HG03460 (cell line): ENCODE measurements at regions not wholly inside any gene's neighbourhood (a gene's known extent, or its start where the extent isn't known, plus 50 kb on each side); places are given as distances from the start of the nearest gene placed in this dataset.
"Not testable (repeated sequence)": the region's sequence is repeated elsewhere in the genome, so short reads cannot be mapped to it uniquely, and the experiment has no call there.

Experiments
- ATAC-seq: cut with Tn5 transposase; IDR thresholded peaks from one replicate; pipeline ENCODE4 v1.9.1; 2021; ENCODE audit not compliant: unreplicated experiment

DNA sequence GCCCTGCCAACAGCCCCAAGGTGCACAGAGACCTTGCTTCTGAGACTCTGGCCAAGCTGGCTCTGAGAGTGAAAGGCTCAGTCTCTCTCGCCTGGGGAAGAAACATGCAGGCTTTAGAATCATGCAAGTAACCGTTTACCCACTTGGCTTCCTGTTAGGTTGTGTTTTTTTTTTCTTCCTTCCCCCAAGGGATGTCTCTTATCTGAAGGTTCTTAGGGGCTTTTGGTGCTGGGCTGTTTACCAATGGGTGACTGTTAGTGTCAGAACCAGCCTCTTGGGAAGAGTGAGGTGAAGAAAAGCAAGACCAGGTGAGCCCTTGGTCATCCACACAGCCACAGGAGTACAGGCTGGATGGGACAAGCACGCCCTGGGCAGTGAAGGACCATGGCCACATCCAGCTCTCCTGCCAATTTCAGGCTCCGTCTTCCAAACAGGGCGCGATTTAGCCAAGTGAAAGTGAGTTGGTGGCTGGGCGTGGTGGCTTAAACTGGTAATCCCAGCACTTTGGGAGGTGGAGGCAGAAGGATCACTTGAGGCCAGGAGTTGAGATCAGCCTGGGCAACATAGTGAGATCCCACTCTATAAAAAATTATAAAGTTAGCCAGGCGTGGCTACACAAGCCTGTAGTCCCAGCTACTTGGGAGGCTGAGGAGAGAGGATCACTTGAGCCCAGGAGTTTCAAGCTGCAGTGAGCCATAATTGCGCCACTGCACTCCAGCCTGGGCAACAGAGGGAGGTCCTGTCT is 76.3 kb upstream of the CUX1 start:
- ATAC-seq, result peak; percentile 61

DNA sequence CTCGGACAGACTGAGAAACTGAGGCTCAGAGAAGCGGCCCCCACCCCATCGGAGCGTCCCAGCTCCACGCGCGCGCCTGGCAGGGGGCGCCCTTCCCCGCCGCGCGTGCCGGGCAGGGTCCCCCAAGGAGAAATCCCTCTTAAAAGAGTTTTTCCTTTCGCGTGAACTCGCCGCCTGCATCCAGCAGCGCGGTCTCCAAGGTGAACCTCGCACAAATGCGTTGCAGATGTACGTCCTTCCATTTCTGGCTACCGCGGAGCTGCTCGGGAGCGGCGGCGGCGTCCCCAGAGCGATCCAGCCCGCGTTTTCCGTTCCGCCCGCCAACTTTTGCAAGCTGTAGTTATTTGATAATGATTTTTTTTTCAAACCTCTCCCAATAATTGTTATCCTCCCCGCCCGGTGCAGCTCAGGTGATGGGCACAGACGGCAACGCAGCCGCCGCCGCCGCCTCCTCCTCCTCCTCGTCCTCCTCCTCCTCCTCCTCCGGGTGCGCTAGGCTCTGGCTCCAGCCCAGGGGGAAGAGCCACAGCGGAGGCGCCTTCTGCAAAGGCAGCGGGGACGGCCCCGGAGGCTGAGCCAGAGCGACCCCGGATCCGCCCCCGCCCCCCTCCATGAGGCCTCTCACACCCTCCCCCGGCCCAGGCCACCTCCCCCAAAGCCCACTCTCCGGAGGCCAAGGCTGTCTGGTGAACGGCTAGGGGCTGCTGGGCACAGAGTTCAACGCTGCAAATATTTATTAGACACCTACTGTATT is 74.0 kb upstream of the CUX1 start:
- no peak for ATAC-seq

DNA sequence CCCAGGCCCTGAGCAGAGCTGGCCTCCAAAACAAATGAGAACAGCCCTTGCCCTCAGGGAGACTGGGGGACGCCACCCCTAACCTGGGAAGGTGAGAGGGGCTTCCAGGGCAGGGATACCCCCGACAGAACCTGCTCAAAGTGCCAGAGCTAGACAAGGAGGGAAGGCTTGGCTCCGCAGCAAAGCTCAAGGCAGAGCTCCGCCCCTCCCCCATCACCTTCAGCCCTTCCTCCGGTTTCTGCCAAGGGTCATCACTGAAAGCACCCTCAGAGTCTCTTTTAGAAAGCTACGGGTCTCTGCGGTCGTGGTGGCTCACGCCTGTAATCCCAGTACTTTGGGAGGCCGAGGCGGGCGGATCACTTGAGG is 73.4 kb upstream of the CUX1 start:
- no peak for ATAC-seq

GRCh38 chr7:101744588-101744987 is 72.8 kb upstream of the CUX1 start:
- no peak for ATAC-seq

DNA sequence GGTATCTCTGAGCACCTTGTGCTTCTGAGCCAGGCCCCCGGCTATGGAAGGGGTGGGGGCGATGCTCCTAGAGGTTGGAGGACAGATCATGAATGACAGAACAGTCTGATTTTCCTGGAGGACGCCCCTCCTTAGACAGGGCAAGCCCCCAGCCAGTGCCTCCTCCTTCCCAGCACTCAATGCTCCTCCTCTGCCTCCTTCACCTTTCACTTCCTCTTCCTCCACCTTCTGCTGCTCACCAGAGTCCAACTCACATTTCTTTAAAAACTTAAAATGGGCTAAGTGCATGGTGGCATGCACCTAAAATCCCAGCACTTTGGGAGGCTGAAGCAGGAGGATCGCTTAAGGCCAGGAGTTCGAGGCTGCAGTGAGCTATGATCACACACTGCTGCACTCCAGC is 71.1 kb upstream of the CUX1 start:
- no peak for ATAC-seq

GRCh38 chr7:101747053-101747878 is 70.2 kb upstream of the CUX1 start:
- ATAC-seq, result no peak

DNA sequence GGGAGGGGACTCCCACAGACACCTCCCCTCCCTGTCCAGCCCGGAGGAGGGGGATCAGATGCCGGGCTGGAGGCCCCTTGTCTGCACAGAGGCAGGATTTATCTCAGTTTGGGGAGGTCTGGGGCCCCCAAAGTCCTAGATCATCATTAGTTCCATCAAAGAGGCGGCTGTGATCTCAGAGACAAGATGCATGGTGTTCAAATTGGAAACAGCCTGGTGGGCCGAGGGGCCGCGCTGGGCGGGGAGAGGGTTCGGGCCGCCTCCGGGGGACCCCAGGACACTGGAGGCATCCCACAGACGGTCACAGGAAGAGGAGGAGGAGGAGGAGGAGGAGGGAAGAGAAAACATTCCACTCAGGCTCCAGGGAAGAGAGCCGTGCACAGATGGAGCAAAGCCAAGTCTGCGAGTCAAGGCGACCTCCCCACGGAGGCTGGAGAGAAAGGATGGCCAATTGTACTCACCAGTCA is 69.5 kb upstream of the CUX1 start:
- ATAC-seq, result no peak

DNA sequence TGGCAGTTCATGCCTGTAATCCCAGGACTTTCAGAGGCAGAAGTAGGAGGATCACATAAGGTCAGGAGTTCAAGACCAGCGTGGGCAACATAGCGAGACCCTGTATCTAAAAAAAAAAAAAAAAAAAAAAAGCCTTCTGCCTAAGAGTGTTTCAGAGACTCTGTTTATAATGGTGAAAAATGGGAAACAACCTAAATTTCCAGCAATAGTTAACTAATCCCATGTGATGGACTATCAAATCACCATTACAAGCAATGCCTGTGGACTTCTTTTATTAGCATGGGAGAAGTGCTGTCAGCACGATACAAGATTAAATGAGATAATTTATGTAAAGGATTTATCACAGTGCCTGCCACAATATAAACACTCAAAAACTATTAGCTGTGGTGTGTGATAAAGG is 67.5 kb upstream of the CUX1 start:
- ATAC-seq, result no peak

GRCh38 chr7:101753316-101753715 is 64.1 kb upstream of the CUX1 start:
- no peak for ATAC-seq

DNA sequence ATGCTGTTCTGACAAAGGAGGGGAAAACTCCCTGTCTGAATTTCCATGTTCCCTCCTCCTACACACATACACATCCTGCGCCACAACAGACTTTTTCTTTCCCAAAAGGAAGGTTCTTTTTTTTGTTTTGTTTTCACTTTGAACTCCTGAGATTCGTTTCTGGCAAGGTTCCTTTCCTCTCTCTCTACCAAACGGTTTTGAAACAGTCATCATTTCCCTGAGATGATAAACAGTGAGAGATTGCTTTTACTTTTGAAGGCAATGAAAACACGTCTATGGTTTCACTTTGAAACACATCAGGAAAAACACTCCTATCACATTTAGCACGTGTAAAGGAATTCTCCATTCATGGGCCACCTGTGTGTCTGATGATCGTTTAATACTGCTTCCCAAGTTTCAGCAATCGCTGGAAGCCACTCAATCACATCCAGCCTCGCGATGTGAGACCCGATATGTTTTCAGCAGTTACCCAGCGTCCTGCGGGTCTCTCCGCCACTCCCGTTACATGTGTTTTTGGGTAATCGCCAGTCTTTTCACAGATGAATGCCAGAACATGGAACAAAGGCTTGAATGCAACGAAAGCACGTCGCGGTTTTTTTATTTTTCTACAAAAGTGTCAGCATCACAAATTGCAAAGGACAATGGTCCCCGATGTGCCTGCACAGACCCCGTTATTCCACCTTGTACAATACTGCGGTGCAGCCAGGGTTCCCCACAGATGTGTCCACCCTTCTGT is 62.8 kb upstream of the CUX1 start:
- ATAC-seq, result no peak

GRCh38 chr7:101757879-101758278 is 59.5 kb upstream of the CUX1 start:
- no peak for ATAC-seq

DNA sequence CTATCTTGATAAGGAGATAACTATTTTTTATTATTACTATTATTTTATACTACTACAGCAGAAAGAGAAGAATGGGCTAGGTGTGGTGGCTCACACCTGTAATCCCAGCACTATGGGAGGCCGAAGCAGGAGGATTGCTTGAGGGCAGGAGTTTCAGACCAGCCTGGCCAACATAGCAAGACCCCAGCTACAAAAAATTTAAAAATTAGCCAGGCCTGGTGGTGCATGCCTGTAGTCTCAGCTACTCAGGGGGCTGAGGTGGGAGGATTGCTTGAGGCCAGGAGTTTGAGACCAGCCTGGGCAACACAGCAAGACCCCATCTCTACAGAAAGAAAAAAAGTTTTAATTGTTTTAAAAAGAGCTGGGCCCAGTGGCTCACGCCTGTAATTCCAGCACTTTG is 58.9 kb upstream of the CUX1 start:
- not testable (repeated sequence) for ATAC-seq

GRCh38 chr7:101764221-101764620 is 53.2 kb upstream of the CUX1 start:
- no peak for ATAC-seq

- ATAC-seq, result no peak
Observed at GRCh38 chr7:101767544-101767943, 49.9 kb upstream of the CUX1 start.
